Stimulated activated CD4-positive, alpha-beta T cell treated with anti-CD3 and anti-CD28 coated beads, Interleukin-15, amount 100 ng/mL, for 48 hours (primary cell): ENCODE measurements at regions not wholly inside any gene's neighbourhood (a gene's known extent, or its start where the extent isn't known, plus 50 kb on each side); places are given as distances from the start of the nearest gene placed in this dataset.
"Not testable (repeated sequence)": the region's sequence is repeated elsewhere in the genome, so short reads cannot be mapped to it uniquely, and the experiment has no call there.

Experiments
- DNase-seq, 2 donors: peaks; one replicate each; pipeline ENCODE4 v3.0.0-alpha.2; 2020; ENCODE audit warnings: low read depth in 2 of 2

DNA sequence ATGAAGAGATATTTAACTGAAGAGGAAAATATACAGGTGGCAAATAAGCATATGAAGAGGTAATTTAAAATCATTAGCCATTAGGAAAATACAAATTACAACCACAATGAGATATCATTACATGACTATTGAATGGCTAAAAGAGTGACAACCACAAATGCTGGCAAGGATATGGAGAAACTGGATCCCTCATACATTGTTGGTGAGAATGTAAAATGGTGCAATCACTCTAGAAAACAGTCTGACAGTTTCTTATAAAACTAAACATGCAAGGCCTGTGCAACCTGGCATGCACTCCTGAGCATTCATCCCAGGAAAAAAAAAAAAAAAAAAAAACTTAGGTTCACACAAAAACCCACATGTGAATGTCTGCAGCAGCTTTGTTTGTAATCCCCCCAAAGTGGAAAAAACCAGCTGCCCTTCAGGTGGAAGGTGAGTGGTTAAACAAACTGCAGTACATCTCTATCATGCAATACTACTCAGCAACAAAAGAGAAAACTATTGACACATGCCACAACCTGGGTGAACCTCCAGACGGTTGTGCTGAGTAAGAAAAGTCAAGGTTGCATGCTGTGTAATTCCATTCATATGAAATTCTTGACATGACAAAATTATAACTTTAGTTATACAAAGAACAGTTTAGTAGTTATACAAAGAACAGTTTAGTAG, 189.2 kb upstream of the IRF2BP2 start:
- not testable (repeated sequence) for DNase-seq

DNA sequence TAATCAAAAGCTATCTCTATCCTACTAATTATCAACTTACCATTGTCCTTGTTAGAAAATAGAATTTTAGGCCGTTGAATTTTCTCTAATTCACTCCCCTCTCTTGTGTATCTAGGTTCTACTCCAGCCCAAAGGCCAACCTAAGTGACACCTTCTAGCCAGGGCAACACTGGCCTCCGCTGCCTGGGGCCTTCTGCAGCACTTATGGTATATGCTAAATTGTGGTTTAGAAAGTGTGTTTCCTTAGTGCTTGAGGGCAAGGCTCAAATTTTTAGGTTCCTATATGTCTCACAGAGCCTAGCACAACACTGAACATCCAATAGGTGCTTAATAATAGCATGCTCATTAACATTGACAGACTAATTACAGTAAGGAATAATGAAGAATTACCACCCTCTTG, 187.2 kb upstream of the IRF2BP2 start:
- not testable (repeated sequence) for DNase-seq

DNA sequence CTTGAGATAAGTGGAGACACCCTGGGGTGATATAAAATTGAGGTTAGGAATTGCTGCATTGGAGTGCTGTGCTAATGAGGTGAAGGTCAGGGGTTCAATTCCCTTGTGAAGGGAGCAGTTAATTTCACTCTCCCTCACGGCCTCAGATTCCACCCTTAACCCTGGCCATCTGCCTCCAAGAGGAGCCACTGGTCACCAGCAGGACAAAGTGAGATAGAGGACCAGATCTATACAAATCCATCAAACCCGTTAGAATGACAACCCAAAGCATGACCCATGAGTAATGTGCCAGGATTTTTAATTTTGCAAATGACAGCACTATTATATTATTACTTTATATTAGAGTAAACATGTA, 186.4 kb upstream of the IRF2BP2 start:
- not testable (repeated sequence) for DNase-seq

DNA sequence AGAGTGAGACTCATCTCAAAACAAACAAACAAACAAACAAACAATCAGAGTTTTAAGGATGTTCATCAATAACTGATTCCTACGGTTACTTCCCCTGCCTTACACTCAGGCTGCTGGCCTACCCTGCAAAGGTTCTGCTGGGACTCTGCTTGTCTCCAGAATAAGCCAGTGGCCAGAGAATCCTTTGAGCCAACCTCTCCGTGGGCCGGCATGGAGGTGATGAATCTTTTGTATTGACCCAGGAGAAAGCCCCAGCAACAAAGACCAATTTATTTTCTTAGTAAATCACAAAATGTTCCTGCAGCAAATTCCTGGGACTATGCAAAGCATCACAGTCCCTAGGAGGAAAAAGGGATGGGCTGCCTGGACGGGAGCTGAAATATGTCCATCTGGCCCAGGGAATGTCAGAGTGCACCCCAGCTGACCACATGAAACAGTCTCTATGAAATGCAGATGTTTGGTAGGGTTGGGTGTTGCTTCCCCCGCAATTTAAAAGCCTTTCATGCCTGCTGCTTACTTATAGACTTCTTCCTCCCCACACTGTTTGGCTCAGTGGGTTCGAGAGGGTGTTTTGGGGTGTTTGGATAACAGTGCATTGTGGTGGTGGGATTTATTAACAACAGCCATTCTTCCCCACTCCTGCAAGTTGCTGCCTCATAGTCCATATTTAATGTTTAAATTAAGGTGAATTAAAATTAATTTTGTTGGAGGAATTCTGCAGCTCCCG, 185.9 kb upstream of the IRF2BP2 start:
- DNase-seq: not testable (repeated sequence)

DNA sequence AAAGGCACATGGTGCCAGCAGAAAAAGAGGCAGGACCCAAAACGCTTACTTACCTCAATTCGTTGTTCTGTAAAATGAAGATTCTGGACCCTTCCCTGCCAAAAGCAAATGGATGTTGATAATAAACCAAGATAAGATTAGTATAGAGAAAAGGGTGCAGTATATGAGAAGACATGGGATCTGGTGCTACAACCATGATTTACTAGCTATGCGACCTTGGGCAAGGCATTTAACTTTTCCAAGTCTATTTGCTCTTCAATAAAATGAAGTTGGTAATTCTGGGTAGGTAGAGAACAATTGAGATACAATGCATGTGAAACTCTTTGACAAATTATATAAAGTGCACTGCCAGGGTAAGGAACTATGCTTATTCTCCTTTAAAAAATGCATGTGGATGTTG, 185.0 kb upstream of the IRF2BP2 start:
- not testable (repeated sequence) for DNase-seq

DNA sequence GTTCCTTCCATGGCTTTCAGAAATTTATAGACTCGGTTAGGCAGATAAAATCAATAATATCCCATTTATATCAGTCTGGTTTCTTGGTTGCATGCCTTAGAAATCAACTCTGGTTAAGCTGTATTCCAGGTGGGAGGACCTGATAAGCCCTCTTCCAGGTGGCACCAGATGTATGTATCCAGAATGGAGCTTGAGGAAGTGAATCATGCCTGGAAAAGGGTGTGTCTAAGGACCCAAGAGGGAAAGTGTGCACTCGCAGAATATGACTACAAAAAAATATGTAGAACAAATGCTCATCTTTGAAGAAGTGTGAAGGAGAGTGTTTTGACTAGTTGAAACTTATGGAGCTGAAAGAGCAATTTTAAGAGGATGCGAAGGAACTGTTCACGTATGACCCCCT, 184.5 kb upstream of the IRF2BP2 start:
- DNase-seq: not testable (repeated sequence)

DNA sequence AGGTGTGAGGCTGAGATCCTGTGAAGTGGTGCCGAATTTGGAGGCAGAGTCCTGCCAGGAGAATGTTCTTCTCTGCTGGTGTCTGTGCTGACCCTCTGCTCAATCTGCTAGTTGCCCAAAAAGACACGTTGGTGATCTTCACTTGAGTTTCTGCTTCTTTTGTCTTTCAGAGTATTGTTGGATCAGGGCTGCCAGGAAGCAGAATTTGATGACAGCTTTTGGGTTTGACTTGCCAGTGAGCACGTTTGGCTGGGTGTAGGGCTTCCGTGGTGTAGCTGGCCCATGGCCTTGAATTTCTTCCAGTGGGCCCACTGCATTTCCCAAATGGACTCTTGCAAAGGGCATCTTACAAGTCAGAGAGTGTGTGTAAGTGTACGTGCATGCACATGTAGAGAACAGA, 183.9 kb upstream of the IRF2BP2 start:
- not testable (repeated sequence) for DNase-seq

DNA sequence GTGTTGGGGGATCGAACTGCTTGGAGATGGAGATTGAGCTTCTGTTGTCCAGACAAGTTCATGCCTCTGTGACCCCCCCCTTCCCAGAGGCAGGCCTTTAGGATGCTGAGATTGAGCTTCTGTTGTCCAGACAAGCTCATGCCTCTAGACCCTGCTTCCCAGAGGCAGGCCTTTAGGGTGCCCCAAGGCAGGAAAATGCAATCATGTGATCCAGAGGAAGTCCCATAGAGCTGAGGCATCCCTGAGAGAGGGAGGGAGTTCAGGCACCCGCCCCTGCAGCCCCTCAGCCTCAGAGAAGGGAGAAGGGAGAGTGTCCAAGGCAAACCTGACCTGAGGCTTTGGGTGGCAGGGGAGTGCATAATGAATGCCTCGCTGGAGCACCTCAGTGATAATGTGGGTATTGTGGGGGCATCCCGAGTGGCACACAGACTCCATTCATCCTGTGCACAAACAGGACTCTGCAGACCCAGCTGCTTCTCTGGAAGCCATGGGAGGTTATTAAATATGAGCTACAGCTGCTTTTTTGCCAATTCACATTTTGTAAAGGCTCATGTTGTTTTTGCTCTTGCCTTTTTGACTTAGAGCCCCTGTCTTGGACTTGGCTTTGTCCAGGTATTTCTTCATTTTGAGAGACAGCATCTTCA, 182.4 kb upstream of the IRF2BP2 start:
- DNase-seq: not testable (repeated sequence)

DNA sequence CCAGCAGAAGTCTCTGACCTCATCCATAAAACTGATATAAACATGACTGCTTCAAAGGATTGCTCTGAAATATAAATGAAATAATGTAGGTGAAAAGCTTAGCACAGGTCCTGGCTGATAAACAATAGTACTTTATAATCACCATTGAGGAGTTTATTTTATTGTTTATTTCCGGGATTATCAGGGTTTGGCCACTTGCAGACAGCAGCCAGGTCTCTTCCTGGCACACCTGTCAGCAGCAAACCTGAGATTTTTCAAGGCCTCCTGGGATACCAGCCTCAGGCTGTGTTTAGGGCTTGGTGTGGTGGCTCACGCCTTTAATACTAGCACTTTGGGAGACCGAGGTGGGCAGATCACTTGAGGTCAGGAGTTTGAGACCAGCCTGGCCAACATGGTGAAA, 181.6 kb upstream of the IRF2BP2 start:
- not testable (repeated sequence) for DNase-seq

DNA sequence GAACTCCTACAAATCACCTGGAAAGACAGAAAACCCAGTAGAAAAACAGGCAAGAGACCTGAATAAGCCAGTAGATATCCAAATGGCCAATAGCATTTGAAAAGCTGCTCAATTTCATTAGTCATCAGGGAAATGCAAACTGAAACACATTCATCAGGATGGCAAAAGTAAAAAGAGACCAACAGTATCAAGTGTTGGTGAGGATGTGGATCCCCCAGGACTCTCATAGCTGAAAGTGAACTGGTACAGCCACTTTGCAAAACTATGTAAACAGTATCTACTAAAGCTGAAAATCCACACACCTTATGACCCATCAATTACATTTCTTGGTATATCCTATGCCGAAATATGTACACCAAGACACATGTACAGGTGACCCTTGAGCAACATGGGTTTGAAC, 180.4 kb upstream of the IRF2BP2 start:
- not testable (repeated sequence) for DNase-seq

DNA sequence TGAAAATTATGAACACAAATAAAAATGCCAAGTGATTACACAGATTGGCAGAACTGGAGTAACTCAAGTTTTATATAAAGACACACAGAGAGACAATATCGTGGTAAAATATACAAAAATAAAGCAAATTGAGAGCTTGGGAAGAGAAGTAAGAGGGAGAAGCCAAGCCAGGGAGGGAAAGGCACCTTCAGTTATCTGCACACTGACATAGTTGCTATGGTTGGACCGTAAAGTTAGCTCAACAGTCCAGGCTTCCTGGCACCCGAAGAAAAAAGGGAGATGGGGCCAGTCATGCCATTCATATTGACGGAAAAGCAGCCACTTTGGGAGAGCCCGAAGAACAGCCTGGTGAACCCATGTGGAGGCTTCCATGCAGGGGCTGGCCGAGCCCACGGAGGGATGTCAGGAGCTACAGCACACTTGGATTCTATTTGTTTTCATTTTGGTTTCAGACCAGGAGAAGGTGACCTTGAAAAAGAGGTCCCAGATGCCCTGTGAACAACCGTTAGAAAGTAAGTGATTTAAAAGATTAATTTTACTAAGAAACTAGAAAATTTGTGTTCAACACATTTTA, 177.1 kb upstream of the IRF2BP2 start:
- DNase-seq: not testable (repeated sequence)

DNA sequence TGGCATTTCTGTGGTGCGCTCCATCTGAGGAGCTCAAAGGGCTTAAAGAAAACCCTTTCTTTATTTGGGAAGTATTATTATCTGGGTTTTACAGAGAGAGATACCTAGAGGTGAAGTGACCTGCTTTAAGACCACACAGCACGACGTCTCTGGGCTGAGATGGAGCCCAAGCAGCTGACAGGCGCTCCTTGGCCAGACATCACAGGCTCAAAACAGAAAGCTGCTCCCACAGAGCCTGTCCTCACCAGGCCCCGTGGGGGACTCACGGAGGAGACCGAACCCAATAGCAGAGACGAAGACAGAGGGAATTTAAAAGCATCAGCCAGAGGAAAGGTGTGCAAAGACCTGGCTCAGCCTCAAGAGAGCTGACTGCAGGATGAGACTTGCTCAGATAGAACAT, 175.9 kb upstream of the IRF2BP2 start:
- DNase-seq: not testable (repeated sequence)

DNA sequence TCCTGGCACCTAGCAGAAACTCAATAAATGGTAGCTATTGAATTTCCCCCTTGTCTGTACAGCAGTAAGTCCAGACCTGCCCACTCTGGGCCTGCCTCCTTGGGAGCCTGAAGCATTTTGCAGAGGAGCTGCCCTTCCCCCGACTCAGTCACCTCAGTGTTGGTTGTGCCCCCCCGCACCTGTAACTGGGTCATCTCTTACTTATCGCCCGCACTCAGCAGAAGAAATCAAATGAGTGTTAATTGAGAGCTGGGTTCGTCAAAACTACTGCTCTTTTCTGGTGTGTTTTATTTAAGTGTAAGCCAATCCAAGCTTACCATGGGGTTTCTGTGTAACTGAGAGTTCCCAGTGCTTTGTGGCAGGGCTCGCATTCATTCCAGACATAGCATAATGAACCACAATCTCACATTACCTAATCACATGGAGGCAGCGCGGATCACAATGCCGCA, 175.5 kb upstream of the IRF2BP2 start:
- DNase-seq: not testable (repeated sequence)

DNA sequence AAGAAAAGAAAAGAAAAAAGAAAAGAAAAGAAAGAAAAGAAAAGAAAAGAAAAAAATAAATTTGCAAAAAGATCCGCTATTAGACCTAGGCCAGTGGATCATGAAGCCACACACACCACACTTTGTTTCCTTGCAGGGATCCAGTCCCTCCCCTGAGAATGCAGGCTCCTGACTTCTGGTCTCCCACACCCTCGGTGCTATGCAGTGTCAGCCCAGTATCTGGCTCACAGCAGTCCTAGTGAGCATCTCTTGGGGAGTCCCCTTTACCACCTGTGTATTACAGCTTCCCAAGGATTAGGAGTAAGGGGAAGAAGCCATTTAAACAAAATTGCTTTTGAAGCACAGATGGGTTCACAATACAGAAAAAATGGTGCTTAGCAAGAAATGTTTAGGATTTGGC, 174.1 kb upstream of the IRF2BP2 start:
- not testable (repeated sequence) for DNase-seq

DNA sequence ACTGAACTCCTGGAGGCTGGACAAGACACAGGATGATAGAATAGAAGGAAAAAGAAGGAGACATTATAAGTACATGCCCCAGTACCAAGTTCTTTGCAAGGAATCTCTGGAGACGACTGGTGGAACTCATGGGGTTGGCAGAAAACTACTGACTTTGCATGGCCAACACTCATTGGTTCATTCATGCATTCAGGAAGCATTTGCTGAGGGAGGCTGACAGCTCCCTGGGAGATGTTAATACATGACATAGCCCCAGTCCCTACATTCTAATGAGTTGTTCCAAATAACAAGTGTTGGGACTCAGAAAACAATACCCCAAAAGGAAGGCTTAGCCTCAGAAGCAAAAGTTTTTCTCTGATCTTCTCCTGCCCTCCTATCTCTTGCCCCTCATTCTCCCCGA, 172.8 kb upstream of the IRF2BP2 start:
- no peak for DNase-seq

DNA sequence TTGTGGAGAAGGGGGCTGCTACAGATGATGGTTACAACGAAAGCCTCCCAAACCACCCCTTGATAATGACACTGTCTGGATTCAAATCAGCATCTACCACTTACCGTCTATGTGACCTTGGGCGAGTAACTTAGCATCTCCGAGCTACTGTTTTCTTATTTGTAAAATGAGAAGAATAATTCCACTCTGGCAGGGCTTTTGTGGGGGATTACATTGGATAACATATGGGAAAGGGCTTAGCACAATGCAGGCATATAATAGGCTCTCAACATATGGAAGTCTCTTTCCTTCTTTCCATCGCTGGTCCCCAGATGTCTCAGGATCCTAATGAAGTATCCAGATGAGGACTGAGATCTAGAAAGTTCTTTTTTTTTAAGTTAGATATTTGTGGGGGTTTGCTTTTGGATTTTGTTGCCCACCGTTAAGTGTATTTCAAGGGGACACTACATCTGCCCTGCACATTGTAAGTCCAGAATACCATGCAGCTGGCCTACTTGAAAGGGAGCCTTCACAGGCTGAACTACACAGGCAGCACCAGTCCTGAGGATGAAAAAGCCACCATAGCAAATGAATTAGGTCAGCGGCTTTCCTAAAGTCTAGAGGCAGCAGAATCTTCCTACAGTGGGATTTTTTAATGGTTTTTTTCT, 172.2 kb upstream of the IRF2BP2 start:
- no peak for DNase-seq

DNA sequence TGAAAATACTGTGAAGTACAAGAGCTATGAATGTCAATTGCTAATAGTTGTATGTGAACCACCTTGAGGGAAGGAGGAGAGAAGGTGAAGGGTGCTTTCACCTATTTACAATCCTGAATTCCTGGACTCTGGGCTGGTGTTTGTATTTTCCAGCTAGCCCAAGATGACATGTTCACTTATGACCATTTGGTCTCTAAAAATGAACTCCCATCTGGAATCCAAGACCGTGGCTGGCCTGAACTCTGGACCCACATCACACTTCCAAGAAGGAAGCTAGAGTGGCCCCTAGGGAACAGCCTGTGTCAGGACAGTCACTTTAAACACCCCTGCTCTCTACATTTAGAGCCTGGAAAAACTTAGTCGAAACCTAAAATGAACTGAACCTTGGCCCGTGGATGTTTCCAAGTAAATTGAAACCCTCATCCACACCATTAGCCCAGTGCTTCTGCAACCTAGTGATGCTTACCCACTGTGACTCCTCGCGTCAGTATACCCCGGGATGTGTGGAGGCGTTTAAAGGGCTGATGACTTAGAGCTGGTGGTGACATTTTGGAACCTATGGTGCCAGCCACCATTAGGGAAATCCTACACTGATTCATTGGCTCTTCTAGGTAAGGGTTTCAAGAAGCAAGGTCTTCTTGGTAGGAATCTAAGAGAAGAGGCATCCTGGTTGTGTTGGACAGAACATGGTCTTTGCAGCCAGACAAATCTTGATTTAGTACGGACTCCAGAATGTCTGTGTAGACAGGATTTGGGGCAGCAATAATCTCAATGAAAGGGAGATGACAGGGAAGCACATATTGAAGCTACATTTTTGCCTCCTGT, 171.5 kb upstream of the IRF2BP2 start:
- DNase-seq: peak; percentile 57 to 64

DNA sequence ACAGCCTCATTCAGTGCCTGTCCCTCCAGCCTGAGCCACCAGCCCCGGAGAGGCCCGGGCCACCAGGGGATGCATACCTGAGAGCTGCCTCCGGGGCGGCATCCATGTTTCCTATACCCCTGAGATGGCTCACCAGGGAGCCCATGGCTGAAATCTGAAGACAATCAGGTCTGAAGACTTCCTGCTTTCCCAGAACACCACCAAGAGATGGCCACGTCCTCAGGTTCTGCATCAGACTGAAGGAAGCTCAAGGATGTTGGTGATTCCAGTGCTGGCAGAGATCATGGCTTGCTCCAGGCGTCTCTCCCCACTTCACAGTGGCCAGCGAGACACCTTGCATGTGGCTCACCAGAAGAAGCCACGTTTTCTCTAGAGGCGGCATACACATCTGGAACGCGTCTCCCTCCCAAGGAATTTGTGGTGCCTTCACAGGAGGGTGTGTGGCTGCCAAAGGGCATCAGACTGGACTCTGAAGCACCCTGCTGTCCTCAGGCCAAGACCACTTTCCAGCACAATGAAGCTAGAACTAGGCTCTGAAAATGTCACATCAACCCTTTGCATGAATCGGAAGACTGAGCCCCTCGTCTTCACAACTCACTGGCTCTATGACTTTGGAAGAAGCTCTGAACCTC, 170.7 kb upstream of the IRF2BP2 start:
- no peak for DNase-seq

DNA sequence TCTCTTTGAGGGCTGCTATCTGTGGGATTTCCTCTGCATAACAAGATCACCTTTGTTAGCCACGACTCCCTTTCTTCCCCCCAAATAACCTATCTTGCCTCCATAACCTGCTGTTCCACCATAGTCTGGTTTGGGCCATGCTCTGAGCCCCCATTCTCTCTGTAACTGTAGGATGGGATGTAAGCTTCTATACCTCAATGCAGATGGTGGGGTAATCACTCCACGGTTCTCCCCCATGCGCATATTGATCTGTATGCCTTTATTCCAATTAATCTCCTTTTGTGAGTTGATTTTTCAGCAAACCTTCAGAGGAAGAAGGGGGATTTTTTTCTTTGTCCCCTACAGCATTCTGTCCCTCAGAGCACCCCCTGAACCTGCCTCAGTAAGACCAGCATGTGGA, 170.1 kb upstream of the IRF2BP2 start:
- DNase-seq: no peak

DNA sequence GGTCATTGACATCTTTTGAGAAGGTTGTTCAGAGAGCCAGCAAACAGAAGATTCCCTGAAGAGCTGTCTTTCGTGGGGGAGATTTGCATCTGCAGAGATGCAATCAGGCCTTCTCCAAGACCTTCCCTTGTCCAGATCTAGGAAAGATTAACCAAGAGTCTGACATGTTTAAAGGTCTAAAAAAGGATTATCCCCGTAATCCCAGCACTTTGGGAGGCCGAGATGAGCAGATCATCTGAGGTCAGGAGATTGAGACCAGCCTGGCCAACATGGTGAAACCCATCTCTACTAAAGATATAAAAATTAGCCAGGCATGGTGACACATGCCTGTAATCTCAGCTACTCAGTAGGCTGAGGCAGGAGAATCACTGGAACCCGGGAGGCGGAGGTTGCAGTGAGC, 169.6 kb upstream of the IRF2BP2 start:
- not testable (repeated sequence) for DNase-seq

DNA sequence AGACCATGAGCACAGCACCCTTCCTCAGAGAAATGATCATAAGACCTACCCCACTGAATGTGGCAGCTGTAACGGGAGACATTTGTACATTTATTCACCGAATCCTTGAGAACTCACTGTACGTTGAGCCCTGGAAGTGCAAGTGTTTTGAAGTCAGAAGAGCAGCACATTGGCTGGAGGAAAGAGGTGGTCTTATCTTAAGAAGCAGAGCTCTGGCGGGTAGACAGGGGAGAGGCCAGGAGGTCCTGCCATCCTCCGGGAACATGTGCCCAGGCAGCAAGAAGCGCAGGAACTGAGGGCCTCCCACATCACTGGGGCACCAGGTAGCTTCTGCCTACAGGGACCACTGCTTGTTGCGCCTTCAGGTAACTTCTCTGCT, 169.2 kb upstream of the IRF2BP2 start:
- DNase-seq: no peak
